ENCODE measurements at regions not wholly inside any gene's neighbourhood (a gene's known extent, or its start where the extent isn't known, plus 50 kb on each side); places are given as distances from the start of the nearest gene placed in this dataset.

GRCh38 chr3:31159331-31160039 is 265.0 kb upstream of the GADL1 start:
- no peak for TF ChIP-seq CTCF (IDR thresholded peaks at IDR 0.05)
- no peak for TF ChIP-seq POLR2A (IDR thresholded peaks at IDR 0.05)

Measured in body of pancreas (tissue), 4 donors.